Neural cell (in vitro differentiated cells): ENCODE measurements at regions not wholly inside any gene's neighbourhood (a gene's known extent, or its start where the extent isn't known, plus 50 kb on each side); places are given as distances from the start of the nearest gene placed in this dataset.

Experiments used
- CTCF ChIP-seq: fragments of 450-650 bp; IDR thresholded peaks from 2 replicates; pipeline ENCODE4 v1.5.1; 2014; ENCODE audit warnings: antibody characterized with exemption, mild to moderate bottlenecking, moderate library complexity; ENCODE audit not compliant: poor library complexity, severe bottlenecking
- POLR2AphosphoS5 ChIP-seq: IDR thresholded peaks from 2 replicates; pipeline ENCODE4 v1.6.1; 2012
- REST ChIP-seq: IDR thresholded peaks from 2 replicates; pipeline ENCODE4 v1.6.1; 2012; ENCODE audit warnings: borderline replicate concordance

GRCh38 chr2:100744589-100744988 lies 75.3 kb upstream of the NPAS2 start:
- TF ChIP-seq CTCF (no peak), POLR2AphosphoS5 (no peak), REST (no peak)
